Astrocyte (in vitro differentiated cells and primary cell): ENCODE measurements at regions not wholly inside any gene's neighbourhood (a gene's known extent, or its start where the extent isn't known, plus 50 kb on each side); places are given as distances from the start of the nearest gene placed in this dataset.

Source experiments
- CTCF ChIP-seq: IDR thresholded peaks from 2 replicates; pipeline ENCODE4 v1.5.1; 2011; ENCODE audit warnings: low read depth, mild to moderate bottlenecking, inconsistent platforms, low read length, moderate library complexity; ENCODE audit not compliant: insufficient read depth
- EZH2 ChIP-seq: IDR thresholded peaks from 2 replicates; pipeline ENCODE4 v1.6.1; 2012; ENCODE audit warnings: mild to moderate bottlenecking, low read length, inconsistent platforms; ENCODE audit not compliant: insufficient read depth

GRCh38 chr10:78537018-78537417 is 503.4 kb downstream of the RPS24 start:
- TF ChIP-seq CTCF: no peak
- TF ChIP-seq EZH2: no peak
